WTC11 (cell line): ENCODE measurements at regions not wholly inside any gene's neighbourhood (a gene's known extent, or its start where the extent isn't known, plus 50 kb on each side); places are given as distances from the start of the nearest gene placed in this dataset.

ENCODE experiments used
- ATAC-seq: fragments of 200-7000 bp; cut with Tn5 transposase; 2 replicates; pipeline ENCODE4 v1.10.0; 2021; ENCODE audit warnings: mild to moderate bottlenecking, moderate library complexity
- CTCF ChIA-PET: fragments of 300-600 bp; sonication (Branson Sonifier 250); formaldehyde crosslinking; loops from one replicate; lab custom pipeline; 2021; ENCODE audit warnings: antibody characterized with exemption; lab: Charles Lee
- POLR2A ChIA-PET: fragments of 350-600 bp; sonication (Branson Sonifier 250); formaldehyde crosslinking; loops from one replicate; lab custom pipeline; 2021; ENCODE audit warnings: antibody characterized with exemption; lab: Charles Lee
- DNase-seq: peaks from one replicate; pipeline ENCODE4 v3.0.0; 2021; ENCODE audit warnings: low spot score
- H3K27ac Mint-ChIP-seq: 2 replicates; pipeline ENCODE4 v1.8.0; 2021; ENCODE audit warnings: mixed read lengths
- H3K27me3 Mint-ChIP-seq: 2 replicates; pipeline ENCODE4 v1.8.0; 2021; ENCODE audit warnings: low read depth, mild to moderate bottlenecking, moderate library complexity, mixed read lengths
- H3K36me3 Mint-ChIP-seq: 2 replicates; pipeline ENCODE4 v1.8.0; 2021; ENCODE audit warnings: mixed read lengths
- H3K4me1 Mint-ChIP-seq: 2 replicates; pipeline ENCODE4 v1.8.0; 2022; ENCODE audit warnings: mixed read lengths
- H3K4me3 Mint-ChIP-seq: 2 replicates; pipeline ENCODE4 v1.8.0; 2021; ENCODE audit warnings: mild to moderate bottlenecking, moderate library complexity, mixed read lengths
- H3K9me3 Mint-ChIP-seq: 2 replicates; pipeline ENCODE4 v1.8.0; 2021; ENCODE audit warnings: mixed read lengths
- GRHL2 ChIP-seq: fragments of 250-450 bp; sonication (Bioruptor Pico); IDR thresholded peaks from 2 replicates; pipeline ENCODE4 v1.8.0; 2022; ENCODE audit warnings: mild to moderate bottlenecking, moderate library complexity; ENCODE audit not compliant: insufficient replicate concordance, severe bottlenecking
- HMGA2 ChIP-seq: fragments of 250-450 bp; sonication (Bioruptor Pico); IDR thresholded peaks from 2 replicates; pipeline ENCODE4 v1.4.0; 2021; ENCODE audit warnings: mild to moderate bottlenecking, moderate library complexity
- NFE2L1 ChIP-seq: sonication (generic); formaldehyde crosslinking; IDR thresholded peaks from 2 replicates; pipeline ENCODE4 v1.8.1; 2023; ENCODE audit warnings: missing genetic modification reagents
- NR1H2 ChIP-seq: sonication (generic); formaldehyde crosslinking; IDR thresholded peaks from 2 replicates; pipeline ENCODE4 v1.9.0; 2021; ENCODE audit warnings: mild to moderate bottlenecking, moderate library complexity, missing genetic modification reagents
- TCF7 ChIP-seq: sonication (generic); formaldehyde crosslinking; IDR thresholded peaks from 2 replicates; pipeline ENCODE4 v1.8.0; 2022; ENCODE audit warnings: mild to moderate bottlenecking, low read depth, missing genetic modification reagents, moderate library complexity
- ZNF396 ChIP-seq: fragments of 250-450 bp; sonication (Bioruptor Pico); IDR thresholded peaks from 2 replicates; pipeline ENCODE4 v1.8.0; 2021; ENCODE audit warnings: mild to moderate bottlenecking, moderate library complexity, borderline replicate concordance
- TF ChIP-seq, protein P1 (sequence below): sonication (generic); formaldehyde crosslinking; conservative IDR thresholded peaks from 2 replicates; pipeline ENCODE4 v1.8.1; 2023; ENCODE audit warnings: mild to moderate bottlenecking, low read depth, missing genetic modification reagents, moderate library complexity
- TF ChIP-seq, protein P2 (sequence below): sonication (generic); formaldehyde crosslinking; IDR thresholded peaks from 2 replicates; pipeline ENCODE4 v1.8.0; 2023; ENCODE audit warnings: missing genetic modification reagents, mild to moderate bottlenecking, borderline replicate concordance
- TF ChIP-seq, protein P3 (sequence below): fragments of 250-450 bp; sonication (Bioruptor Pico); IDR thresholded peaks from 2 replicates; pipeline ENCODE4 v1.9.0; 2021; ENCODE audit warnings: moderate library complexity, mild to moderate bottlenecking, inconsistent platforms, borderline replicate concordance
- TF ChIP-seq, protein P4 (sequence below): sonication (generic); formaldehyde crosslinking; IDR thresholded peaks from 2 replicates; pipeline ENCODE4 v1.8.0; 2022; ENCODE audit warnings: missing genetic modification reagents
- TF ChIP-seq, protein P5 (sequence below): sonication (generic); formaldehyde crosslinking; IDR thresholded peaks from 2 replicates; pipeline ENCODE4 v1.8.1; 2022; ENCODE audit warnings: mild to moderate bottlenecking, missing genetic modification reagents, moderate library complexity, borderline replicate concordance
- TF ChIP-seq, protein P6 (sequence below): sonication (generic); formaldehyde crosslinking; conservative IDR thresholded peaks from 2 replicates; pipeline ENCODE4 v1.8.1; 2022; ENCODE audit warnings: mild to moderate bottlenecking, missing genetic modification reagents
- TF ChIP-seq, protein P7 (sequence below): sonication (generic); formaldehyde crosslinking; IDR thresholded peaks from 2 replicates; pipeline ENCODE4 v1.8.0; 2022; ENCODE audit warnings: mild to moderate bottlenecking, missing genetic modification reagents
- TF ChIP-seq, protein P8 (sequence below): sonication (generic); formaldehyde crosslinking; IDR thresholded peaks from 2 replicates; pipeline ENCODE4 v1.8.0; 2022; ENCODE audit warnings: mild to moderate bottlenecking, missing genetic modification reagents

DNA sequence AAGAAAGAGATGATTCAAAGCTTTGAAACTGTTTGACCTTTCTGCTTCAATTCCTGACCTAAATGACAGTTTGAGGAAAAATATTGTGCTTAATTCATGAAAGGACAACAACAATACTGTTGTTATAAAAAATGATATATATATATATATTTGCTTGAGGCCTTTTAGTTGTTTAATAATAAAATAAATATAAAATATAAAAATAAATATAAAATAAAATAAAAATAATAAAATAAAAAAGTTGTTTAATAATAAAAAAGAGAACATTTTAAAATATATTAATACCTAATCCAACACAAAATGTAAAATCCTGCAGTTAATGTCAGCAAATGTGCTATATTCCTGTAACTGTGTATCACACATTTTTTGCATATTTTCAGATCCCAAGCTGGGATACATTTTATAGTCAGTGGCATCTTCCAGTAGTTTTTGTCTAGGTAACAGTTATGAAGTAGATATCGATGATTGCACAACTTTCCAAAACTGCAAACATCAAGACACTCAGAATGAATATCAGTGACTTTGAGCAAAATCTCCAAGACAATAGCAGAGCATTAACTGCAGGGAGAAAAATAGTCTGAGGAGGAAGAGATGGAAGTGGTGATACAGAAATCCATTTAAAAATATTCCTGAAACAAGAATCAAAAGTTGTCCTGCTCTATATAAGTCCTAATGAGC is 375.5 kb upstream of the KLHL1 start:
- no peak overlapping the region for H3K27ac Mint-ChIP-seq
- H3K4me1 Mint-ChIP-seq: no peaks in the 10 kb centered on the region
- POLR2A ChIA-PET: no interaction called here

DNA sequence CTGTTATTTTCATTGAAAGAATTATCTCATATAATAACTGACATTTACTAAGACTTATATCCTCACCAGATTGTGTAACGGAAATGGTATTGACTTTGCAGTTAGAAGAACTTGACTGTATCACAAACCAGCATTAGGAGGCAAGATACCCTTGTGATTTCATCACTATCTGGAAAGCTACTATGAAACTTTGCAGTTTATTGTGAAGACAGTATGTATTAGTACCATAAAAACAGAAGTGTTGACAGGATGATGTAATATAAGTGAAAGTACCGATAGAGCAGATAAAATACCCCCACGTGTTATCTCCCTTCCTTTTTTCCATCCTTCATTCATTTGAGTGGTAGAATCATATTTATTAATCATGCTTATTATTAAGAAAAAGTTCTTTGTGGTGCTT is 365.7 kb upstream of the KLHL1 start:
- TF ChIP-seq, protein P1, sequence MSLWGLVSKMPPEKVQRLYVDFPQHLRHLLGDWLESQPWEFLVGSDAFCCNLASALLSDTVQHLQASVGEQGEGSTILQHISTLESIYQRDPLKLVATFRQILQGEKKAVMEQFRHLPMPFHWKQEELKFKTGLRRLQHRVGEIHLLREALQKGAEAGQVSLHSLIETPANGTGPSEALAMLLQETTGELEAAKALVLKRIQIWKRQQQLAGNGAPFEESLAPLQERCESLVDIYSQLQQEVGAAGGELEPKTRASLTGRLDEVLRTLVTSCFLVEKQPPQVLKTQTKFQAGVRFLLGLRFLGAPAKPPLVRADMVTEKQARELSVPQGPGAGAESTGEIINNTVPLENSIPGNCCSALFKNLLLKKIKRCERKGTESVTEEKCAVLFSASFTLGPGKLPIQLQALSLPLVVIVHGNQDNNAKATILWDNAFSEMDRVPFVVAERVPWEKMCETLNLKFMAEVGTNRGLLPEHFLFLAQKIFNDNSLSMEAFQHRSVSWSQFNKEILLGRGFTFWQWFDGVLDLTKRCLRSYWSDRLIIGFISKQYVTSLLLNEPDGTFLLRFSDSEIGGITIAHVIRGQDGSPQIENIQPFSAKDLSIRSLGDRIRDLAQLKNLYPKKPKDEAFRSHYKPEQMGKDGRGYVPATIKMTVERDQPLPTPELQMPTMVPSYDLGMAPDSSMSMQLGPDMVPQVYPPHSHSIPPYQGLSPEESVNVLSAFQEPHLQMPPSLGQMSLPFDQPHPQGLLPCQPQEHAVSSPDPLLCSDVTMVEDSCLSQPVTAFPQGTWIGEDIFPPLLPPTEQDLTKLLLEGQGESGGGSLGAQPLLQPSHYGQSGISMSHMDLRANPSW (CRISPR knock-in tag): no peak
- no peak for TF ChIP-seq GRHL2 (CRISPR knock-in tag)
- TF ChIP-seq, protein P2, sequence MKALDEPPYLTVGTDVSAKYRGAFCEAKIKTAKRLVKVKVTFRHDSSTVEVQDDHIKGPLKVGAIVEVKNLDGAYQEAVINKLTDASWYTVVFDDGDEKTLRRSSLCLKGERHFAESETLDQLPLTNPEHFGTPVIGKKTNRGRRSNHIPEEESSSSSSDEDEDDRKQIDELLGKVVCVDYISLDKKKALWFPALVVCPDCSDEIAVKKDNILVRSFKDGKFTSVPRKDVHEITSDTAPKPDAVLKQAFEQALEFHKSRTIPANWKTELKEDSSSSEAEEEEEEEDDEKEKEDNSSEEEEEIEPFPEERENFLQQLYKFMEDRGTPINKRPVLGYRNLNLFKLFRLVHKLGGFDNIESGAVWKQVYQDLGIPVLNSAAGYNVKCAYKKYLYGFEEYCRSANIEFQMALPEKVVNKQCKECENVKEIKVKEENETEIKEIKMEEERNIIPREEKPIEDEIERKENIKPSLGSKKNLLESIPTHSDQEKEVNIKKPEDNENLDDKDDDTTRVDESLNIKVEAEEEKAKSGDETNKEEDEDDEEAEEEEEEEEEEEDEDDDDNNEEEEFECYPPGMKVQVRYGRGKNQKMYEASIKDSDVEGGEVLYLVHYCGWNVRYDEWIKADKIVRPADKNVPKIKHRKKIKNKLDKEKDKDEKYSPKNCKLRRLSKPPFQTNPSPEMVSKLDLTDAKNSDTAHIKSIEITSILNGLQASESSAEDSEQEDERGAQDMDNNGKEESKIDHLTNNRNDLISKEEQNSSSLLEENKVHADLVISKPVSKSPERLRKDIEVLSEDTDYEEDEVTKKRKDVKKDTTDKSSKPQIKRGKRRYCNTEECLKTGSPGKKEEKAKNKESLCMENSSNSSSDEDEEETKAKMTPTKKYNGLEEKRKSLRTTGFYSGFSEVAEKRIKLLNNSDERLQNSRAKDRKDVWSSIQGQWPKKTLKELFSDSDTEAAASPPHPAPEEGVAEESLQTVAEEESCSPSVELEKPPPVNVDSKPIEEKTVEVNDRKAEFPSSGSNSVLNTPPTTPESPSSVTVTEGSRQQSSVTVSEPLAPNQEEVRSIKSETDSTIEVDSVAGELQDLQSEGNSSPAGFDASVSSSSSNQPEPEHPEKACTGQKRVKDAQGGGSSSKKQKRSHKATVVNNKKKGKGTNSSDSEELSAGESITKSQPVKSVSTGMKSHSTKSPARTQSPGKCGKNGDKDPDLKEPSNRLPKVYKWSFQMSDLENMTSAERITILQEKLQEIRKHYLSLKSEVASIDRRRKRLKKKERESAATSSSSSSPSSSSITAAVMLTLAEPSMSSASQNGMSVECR: no peak
- TF ChIP-seq, protein P3, sequence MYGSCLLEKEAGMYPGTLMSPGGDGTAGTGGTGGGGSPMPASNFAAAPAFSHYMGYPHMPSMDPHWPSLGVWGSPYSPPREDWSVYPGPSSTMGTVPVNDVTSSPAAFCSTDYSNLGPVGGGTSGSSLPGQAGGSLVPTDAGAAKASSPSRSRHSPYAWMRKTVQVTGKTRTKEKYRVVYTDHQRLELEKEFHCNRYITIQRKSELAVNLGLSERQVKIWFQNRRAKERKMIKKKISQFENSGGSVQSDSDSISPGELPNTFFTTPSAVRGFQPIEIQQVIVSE (CRISPR knock-in tag): no peak
- Mint-ChIP-seq H3K27me3 (no peaks in the 10 kb centered on the region; the same call in 1 of the 2 replicates), H3K36me3 (no peaks in the 10 kb centered on the region), H3K27ac (no peak overlapping the region), H3K4me3 (no peak overlapping the region), H3K9me3 (peaks cover 9% of the 10 kb centered on the region; the same call in 1 of the 2 replicates), H3K4me1 (peaks cover 4% of the 10 kb centered on the region; the same call in 1 of the 2 replicates)
- ATAC-seq (no peak), DNase-seq (no peak)
- ChIA-PET POLR2A (no interaction called here), CTCF (no interaction called here)

More for the DNA sequence above, 375.5 kb upstream of the KLHL1 start:
- CTCF ChIA-PET: no interaction called here
- no peak for ATAC-seq
- H3K27me3 Mint-ChIP-seq: no peaks in the 10 kb centered on the region
- TF ChIP-seq HMGA2 (peak; percentile 92), TCF7 (CRISPR knock-in tag) (no peak)
- TF ChIP-seq, all 79 proteins: peak for 1
- Mint-ChIP-seq H3K36me3 (no peaks in the 10 kb centered on the region), H3K9me3 (peaks cover 5% of the 10 kb centered on the region; the same call in 1 of the 2 replicates), H3K4me3 (no peak overlapping the region)
- DNase-seq: no peak

DNA sequence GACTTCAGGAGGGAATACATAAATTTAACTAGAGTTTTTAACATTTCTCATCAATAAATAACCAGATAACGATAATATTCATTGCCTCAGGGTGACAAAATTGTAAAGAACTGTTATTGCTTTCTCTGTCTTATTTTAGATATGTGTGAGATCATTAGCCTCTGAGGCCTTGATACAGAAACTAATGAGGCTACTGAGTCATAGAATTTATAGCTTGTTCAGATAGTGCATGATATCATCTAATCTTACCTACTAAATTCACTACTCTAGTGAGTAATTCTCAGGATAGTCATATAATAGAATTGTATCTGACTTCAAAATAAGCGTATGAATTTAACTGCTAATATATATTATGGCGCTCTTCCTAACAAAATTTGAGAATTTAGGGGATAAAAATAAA is 360.8 kb upstream of the KLHL1 start:
- Mint-ChIP-seq H3K9me3 (no peaks in the 10 kb centered on the region), H3K27me3 (no peaks in the 10 kb centered on the region), H3K4me3 (no peak overlapping the region), H3K36me3 (no peaks in the 10 kb centered on the region), H3K27ac (no peak overlapping the region), H3K4me1 (no peaks in the 10 kb centered on the region)
- CTCF ChIA-PET: no interaction called here
- POLR2A ChIA-PET: interaction anchor here (0.5 kb wide), 1 partner anchor 53 kb away, joined by 3 read pairs; no protein-coding TSS in a partner anchor
- DNase-seq (no peak), ATAC-seq (no peak)
- TF ChIP-seq, protein P4, sequence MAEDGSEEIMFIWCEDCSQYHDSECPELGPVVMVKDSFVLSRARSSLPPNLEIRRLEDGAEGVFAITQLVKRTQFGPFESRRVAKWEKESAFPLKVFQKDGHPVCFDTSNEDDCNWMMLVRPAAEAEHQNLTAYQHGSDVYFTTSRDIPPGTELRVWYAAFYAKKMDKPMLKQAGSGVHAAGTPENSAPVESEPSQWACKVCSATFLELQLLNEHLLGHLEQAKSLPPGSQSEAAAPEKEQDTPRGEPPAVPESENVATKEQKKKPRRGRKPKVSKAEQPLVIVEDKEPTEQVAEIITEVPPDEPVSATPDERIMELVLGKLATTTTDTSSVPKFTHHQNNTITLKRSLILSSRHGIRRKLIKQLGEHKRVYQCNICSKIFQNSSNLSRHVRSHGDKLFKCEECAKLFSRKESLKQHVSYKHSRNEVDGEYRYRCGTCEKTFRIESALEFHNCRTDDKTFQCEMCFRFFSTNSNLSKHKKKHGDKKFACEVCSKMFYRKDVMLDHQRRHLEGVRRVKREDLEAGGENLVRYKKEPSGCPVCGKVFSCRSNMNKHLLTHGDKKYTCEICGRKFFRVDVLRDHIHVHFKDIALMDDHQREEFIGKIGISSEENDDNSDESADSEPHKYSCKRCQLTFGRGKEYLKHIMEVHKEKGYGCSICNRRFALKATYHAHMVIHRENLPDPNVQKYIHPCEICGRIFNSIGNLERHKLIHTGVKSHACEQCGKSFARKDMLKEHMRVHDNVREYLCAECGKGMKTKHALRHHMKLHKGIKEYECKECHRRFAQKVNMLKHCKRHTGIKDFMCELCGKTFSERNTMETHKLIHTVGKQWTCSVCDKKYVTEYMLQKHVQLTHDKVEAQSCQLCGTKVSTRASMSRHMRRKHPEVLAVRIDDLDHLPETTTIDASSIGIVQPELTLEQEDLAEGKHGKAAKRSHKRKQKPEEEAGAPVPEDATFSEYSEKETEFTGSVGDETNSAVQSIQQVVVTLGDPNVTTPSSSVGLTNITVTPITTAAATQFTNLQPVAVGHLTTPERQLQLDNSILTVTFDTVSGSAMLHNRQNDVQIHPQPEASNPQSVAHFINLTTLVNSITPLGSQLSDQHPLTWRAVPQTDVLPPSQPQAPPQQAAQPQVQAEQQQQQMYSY (CRISPR knock-in tag): no peak
- TF ChIP-seq, protein P5, sequence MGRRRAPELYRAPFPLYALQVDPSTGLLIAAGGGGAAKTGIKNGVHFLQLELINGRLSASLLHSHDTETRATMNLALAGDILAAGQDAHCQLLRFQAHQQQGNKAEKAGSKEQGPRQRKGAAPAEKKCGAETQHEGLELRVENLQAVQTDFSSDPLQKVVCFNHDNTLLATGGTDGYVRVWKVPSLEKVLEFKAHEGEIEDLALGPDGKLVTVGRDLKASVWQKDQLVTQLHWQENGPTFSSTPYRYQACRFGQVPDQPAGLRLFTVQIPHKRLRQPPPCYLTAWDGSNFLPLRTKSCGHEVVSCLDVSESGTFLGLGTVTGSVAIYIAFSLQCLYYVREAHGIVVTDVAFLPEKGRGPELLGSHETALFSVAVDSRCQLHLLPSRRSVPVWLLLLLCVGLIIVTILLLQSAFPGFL (CRISPR knock-in tag): no peak
- no peak for TF ChIP-seq NR1H2
- TF ChIP-seq, protein P6, sequence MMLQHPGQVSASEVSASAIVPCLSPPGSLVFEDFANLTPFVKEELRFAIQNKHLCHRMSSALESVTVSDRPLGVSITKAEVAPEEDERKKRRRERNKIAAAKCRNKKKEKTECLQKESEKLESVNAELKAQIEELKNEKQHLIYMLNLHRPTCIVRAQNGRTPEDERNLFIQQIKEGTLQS: no peak
- TF ChIP-seq, protein P7, sequence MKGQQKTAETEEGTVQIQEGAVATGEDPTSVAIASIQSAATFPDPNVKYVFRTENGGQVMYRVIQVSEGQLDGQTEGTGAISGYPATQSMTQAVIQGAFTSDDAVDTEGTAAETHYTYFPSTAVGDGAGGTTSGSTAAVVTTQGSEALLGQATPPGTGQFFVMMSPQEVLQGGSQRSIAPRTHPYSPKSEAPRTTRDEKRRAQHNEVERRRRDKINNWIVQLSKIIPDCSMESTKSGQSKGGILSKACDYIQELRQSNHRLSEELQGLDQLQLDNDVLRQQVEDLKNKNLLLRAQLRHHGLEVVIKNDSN (CRISPR knock-in tag): no peak
- TF ChIP-seq, protein P8, sequence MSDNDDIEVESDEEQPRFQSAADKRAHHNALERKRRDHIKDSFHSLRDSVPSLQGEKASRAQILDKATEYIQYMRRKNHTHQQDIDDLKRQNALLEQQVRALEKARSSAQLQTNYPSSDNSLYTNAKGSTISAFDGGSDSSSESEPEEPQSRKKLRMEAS (CRISPR knock-in tag): no peak
- no peak for TF ChIP-seq ZNF396 (CRISPR knock-in tag)
- no peak for TF ChIP-seq NFE2L1 (CRISPR knock-in tag)
